Ishikawa (cell line): ENCODE measurements at regions not wholly inside any gene's neighbourhood (a gene's known extent, or its start where the extent isn't known, plus 50 kb on each side); places are given as distances from the start of the nearest gene placed in this dataset.

Experiments used
- CEBPB ChIP-seq: IDR thresholded peaks from 2 replicates; pipeline ENCODE4 v1.6.1; 2012
- CREB1 ChIP-seq: IDR thresholded peaks from 2 replicates; pipeline ENCODE4 v1.6.1; 2012; ENCODE audit warnings: low read depth
- EGR1 ChIP-seq: IDR thresholded peaks from 2 replicates; pipeline ENCODE4 v1.6.1; 2012
- EP300 ChIP-seq: IDR thresholded peaks from 2 replicates; pipeline ENCODE4 v1.6.1; 2012; ENCODE audit warnings: borderline replicate concordance
- FOXM1 ChIP-seq: IDR thresholded peaks from 2 replicates; pipeline ENCODE4 v1.6.1; 2012; ENCODE audit warnings: low read depth, borderline replicate concordance
- MAX ChIP-seq: IDR thresholded peaks from 2 replicates; pipeline ENCODE4 v1.6.1; 2012
- NFIC ChIP-seq: IDR thresholded peaks from 2 replicates; pipeline ENCODE4 v1.6.1; 2012
- RAD21 ChIP-seq: IDR thresholded peaks from 2 replicates; pipeline ENCODE4 v1.6.1; 2012; ENCODE audit warnings: low read depth
- REST ChIP-seq: IDR thresholded peaks from 2 replicates; pipeline ENCODE4 v1.6.1; 2012; ENCODE audit warnings: low read depth, mild to moderate bottlenecking
- TAF1 ChIP-seq: IDR thresholded peaks from 2 replicates; pipeline ENCODE4 v1.6.1; 2012; ENCODE audit warnings: low read depth, mild to moderate bottlenecking
- TCF12 ChIP-seq: IDR thresholded peaks from 2 replicates; pipeline ENCODE4 v1.6.1; 2012; ENCODE audit warnings: low read depth
- TEAD4 ChIP-seq: IDR thresholded peaks from 2 replicates; pipeline ENCODE4 v1.6.1; 2012
- USF1 ChIP-seq: IDR thresholded peaks from 2 replicates; pipeline ENCODE4 v1.6.1; 2012
- YY1 ChIP-seq: IDR thresholded peaks from 2 replicates; pipeline ENCODE4 v1.6.1; 2012; ENCODE audit warnings: low read depth
- ZBTB7A ChIP-seq: IDR thresholded peaks from 2 replicates; pipeline ENCODE4 v1.6.1; 2012; ENCODE audit warnings: low read depth

GRCh38 chr21:41037212-41037611, 130.7 kb upstream of the BACE2 start:
- TF ChIP-seq YY1 (no peak), FOXM1 (no peak), RAD21 (no peak), NFIC (no peak), TCF12 (no peak), TEAD4 (no peak), ZBTB7A (no peak), CREB1 (no peak)

GRCh38 chr21:41037936-41038335, 130.0 kb upstream of the BACE2 start:
- TF ChIP-seq CREB1 (no peak), MAX (no peak), TAF1 (no peak), NFIC (no peak), EGR1 (no peak), REST (no peak), RAD21 (no peak), ZBTB7A (no peak), TEAD4 (no peak)

GRCh38 chr21:41043014-41043413, 124.9 kb upstream of the BACE2 start:
- TF ChIP-seq FOXM1 (no peak), EGR1 (no peak), CEBPB (no peak), RAD21 (no peak), ZBTB7A (no peak), YY1 (no peak), MAX (no peak), TCF12 (no peak), CREB1 (no peak), USF1 (no peak), NFIC (no peak), TAF1 (no peak), TEAD4 (no peak), EP300 (no peak), REST (no peak)

GRCh38 chr21:41045534-41046268, 122.3 kb upstream of the BACE2 start:
- TF ChIP-seq CREB1, result no peak
- TF ChIP-seq NFIC, result peak; percentile 17; the same call in 1 of the 2 replicates

- TF ChIP-seq MAX (no peak), YY1 (no peak), USF1 (no peak), FOXM1 (no peak), CEBPB (no peak), REST (no peak), RAD21 (no peak), CREB1 (no peak), ZBTB7A (no peak), NFIC (no peak), TCF12 (no peak), EP300 (no peak), EGR1 (no peak), TEAD4 (no peak), TAF1 (no peak)
Observed at GRCh38 chr21:41048145-41048544, 119.8 kb upstream of the BACE2 start.
